ENCODE measurements at regions not wholly inside any gene's neighbourhood (a gene's known extent, or its start where the extent isn't known, plus 50 kb on each side); places are given as distances from the start of the nearest gene placed in this dataset.

DNA sequence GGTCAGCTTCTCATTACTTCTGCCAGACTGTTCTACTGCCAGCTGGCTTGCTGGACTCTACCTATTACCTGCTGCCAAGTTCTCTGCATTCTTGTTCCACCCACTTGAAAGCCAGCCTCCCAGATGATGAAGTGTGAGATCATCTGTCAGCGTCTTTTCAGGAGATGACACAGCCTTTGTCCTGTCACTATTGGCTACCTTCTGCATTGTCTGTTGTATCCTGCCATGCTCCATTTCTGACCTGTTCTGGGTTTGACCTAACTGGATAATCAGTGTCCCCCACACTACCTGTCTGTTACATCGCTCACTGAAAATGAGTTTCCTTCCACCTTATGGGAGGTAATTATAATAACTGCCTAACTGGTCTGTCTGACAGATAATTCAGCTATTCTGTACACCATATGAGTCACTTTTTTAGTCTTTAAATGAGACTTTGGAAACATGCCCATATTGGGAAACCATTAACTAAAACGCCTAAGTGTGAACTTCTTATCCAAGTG is 520.6 kb downstream of the METTL4 start:
- Mint-ChIP-seq H3K4me1 (peaks cover 6% of the 10 kb centered on the region; the same call in 1 of the 2 replicates), H3K4me3 (no peak overlapping the region), H3K27me3 (ENCODE audit: low read depth) (no peaks in the 10 kb centered on the region; the same call in 1 of the 2 replicates), H3K36me3 (peaks cover 5% of the 10 kb centered on the region), H3K27ac (no peak overlapping the region), H3K9me3 (peaks cover 26% of the 10 kb centered on the region)
- TF ChIP-seq ETV6 (CRISPR knock-in tag; IDR thresholded peaks at IDR 0.05) (no peak), RELA (CRISPR knock-in tag; IDR thresholded peaks at IDR 0.05; ENCODE audit: borderline replicate concordance) (no peak), ATF2 (CRISPR knock-in tag; IDR thresholded peaks at IDR 0.05; ENCODE audit: borderline replicate concordance, low read depth) (no peak), OVOL2 (CRISPR knock-in tag; IDR thresholded peaks at IDR 0.05; ENCODE audit: borderline replicate concordance) (no peak), ZNF121 (CRISPR knock-in tag; IDR thresholded peaks at IDR 0.05) (no peak), SMAD3 (CRISPR knock-in tag; IDR thresholded peaks at IDR 0.05; ENCODE audit: borderline replicate concordance) (no peak), KAT7 (CRISPR knock-in tag; IDR thresholded peaks at IDR 0.05; ENCODE audit: borderline replicate concordance) (no peak)
- TF ChIP-seq, protein P1, sequence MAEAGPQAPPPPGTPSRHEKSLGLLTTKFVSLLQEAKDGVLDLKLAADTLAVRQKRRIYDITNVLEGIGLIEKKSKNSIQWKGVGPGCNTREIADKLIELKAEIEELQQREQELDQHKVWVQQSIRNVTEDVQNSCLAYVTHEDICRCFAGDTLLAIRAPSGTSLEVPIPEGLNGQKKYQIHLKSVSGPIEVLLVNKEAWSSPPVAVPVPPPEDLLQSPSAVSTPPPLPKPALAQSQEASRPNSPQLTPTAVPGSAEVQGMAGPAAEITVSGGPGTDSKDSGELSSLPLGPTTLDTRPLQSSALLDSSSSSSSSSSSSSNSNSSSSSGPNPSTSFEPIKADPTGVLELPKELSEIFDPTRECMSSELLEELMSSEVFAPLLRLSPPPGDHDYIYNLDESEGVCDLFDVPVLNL (CRISPR knock-in tag; IDR thresholded peaks at IDR 0.05; ENCODE audit: borderline replicate concordance, low read depth), result no peak
- DNase-seq (ENCODE audit: low spot score), result no peak
- ChIA-PET POLR2A (no interaction called here), CTCF (interaction anchor here (1.7 kb wide), 1 partner anchor 54 kb away, joined by 3 read pairs; no protein-coding TSS in a partner anchor)
- no peak for ATAC-seq

GRCh38 chr18:2053490-2054089 is 517.7 kb downstream of the METTL4 start:
- DNase-seq (ENCODE audit: low spot score) (no peak), ATAC-seq (no peak)
- Mint-ChIP-seq H3K27ac (no peak overlapping the region), H3K4me1 (peaks cover 29% of the 10 kb centered on the region), H3K36me3 (no peaks in the 10 kb centered on the region; the same call in 1 of the 2 replicates), H3K4me3 (no peak overlapping the region), H3K9me3 (peaks cover 17% of the 10 kb centered on the region), H3K27me3 (ENCODE audit: low read depth) (no peaks in the 10 kb centered on the region; the same call in 1 of the 2 replicates)
- POLR2A ChIA-PET, result interaction anchor here (1.4 kb wide), 1 partner anchor 23 kb away, joined by 3 read pairs; no protein-coding TSS in a partner anchor
- CTCF ChIA-PET, result interaction anchor here (1.4 kb wide), 1 partner anchor 30 kb away, joined by 4 read pairs; no protein-coding TSS in a partner anchor
- no peak for TF ChIP-seq ELF4 (CRISPR knock-in tag; IDR thresholded peaks at IDR 0.05; ENCODE audit: low read depth)
- TF ChIP-seq, protein P2, sequence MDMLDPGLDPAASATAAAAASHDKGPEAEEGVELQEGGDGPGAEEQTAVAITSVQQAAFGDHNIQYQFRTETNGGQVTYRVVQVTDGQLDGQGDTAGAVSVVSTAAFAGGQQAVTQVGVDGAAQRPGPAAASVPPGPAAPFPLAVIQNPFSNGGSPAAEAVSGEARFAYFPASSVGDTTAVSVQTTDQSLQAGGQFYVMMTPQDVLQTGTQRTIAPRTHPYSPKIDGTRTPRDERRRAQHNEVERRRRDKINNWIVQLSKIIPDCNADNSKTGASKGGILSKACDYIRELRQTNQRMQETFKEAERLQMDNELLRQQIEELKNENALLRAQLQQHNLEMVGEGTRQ (CRISPR knock-in tag; IDR thresholded peaks at IDR 0.05), result no peak
- TF ChIP-seq ZNF317 (CRISPR knock-in tag; IDR thresholded peaks at IDR 0.05; ENCODE audit: borderline replicate concordance, low read depth), result no peak
- no peak for TF ChIP-seq ZNF219 (CRISPR knock-in tag; IDR thresholded peaks at IDR 0.05; ENCODE audit: borderline replicate concordance)
- TF ChIP-seq ERG (CRISPR knock-in tag; IDR thresholded peaks at IDR 0.05), result no peak
- no peak for TF ChIP-seq SP1 (CRISPR knock-in tag; conservative IDR thresholded peaks at IDR 0.05)
- no peak for TF ChIP-seq ZNF138 (CRISPR knock-in tag; conservative IDR thresholded peaks at IDR 0.05)
- TF ChIP-seq CREM (CRISPR knock-in tag; IDR thresholded peaks at IDR 0.05), result no peak
- no peak for TF ChIP-seq ZNF396 (CRISPR knock-in tag; IDR thresholded peaks at IDR 0.05; ENCODE audit: borderline replicate concordance)
- TF ChIP-seq SMAD4 (CRISPR knock-in tag; IDR thresholded peaks at IDR 0.05), result no peak
- no peak for TF ChIP-seq ZNF263 (CRISPR knock-in tag; IDR thresholded peaks at IDR 0.05; ENCODE audit: low read depth)
- TF ChIP-seq, protein P3, sequence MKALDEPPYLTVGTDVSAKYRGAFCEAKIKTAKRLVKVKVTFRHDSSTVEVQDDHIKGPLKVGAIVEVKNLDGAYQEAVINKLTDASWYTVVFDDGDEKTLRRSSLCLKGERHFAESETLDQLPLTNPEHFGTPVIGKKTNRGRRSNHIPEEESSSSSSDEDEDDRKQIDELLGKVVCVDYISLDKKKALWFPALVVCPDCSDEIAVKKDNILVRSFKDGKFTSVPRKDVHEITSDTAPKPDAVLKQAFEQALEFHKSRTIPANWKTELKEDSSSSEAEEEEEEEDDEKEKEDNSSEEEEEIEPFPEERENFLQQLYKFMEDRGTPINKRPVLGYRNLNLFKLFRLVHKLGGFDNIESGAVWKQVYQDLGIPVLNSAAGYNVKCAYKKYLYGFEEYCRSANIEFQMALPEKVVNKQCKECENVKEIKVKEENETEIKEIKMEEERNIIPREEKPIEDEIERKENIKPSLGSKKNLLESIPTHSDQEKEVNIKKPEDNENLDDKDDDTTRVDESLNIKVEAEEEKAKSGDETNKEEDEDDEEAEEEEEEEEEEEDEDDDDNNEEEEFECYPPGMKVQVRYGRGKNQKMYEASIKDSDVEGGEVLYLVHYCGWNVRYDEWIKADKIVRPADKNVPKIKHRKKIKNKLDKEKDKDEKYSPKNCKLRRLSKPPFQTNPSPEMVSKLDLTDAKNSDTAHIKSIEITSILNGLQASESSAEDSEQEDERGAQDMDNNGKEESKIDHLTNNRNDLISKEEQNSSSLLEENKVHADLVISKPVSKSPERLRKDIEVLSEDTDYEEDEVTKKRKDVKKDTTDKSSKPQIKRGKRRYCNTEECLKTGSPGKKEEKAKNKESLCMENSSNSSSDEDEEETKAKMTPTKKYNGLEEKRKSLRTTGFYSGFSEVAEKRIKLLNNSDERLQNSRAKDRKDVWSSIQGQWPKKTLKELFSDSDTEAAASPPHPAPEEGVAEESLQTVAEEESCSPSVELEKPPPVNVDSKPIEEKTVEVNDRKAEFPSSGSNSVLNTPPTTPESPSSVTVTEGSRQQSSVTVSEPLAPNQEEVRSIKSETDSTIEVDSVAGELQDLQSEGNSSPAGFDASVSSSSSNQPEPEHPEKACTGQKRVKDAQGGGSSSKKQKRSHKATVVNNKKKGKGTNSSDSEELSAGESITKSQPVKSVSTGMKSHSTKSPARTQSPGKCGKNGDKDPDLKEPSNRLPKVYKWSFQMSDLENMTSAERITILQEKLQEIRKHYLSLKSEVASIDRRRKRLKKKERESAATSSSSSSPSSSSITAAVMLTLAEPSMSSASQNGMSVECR (CRISPR knock-in tag; IDR thresholded peaks at IDR 0.05; ENCODE audit: borderline replicate concordance), result no peak
- no peak for TF ChIP-seq FOXP1 (CRISPR knock-in tag; IDR thresholded peaks at IDR 0.05; ENCODE audit: borderline replicate concordance)
- TF ChIP-seq HMGXB4 (CRISPR knock-in tag; IDR thresholded peaks at IDR 0.05), result no peak

Data from WTC11 (cell line).